HG02678 (cell line): ENCODE measurements at regions not wholly inside any gene's neighbourhood (a gene's known extent, or its start where the extent isn't known, plus 50 kb on each side); places are given as distances from the start of the nearest gene placed in this dataset.

Experiments used
- ATAC-seq: cut with Tn5 transposase; IDR thresholded peaks from one replicate; pipeline ENCODE4 v1.9.1; 2021; ENCODE audit warnings: mild to moderate bottlenecking, moderate library complexity; ENCODE audit not compliant: unreplicated experiment

- ATAC-seq: no peak
Measured at GRCh38 chr6:167573461-167574215, 248.8 kb downstream of the TTLL2 start.

DNA sequence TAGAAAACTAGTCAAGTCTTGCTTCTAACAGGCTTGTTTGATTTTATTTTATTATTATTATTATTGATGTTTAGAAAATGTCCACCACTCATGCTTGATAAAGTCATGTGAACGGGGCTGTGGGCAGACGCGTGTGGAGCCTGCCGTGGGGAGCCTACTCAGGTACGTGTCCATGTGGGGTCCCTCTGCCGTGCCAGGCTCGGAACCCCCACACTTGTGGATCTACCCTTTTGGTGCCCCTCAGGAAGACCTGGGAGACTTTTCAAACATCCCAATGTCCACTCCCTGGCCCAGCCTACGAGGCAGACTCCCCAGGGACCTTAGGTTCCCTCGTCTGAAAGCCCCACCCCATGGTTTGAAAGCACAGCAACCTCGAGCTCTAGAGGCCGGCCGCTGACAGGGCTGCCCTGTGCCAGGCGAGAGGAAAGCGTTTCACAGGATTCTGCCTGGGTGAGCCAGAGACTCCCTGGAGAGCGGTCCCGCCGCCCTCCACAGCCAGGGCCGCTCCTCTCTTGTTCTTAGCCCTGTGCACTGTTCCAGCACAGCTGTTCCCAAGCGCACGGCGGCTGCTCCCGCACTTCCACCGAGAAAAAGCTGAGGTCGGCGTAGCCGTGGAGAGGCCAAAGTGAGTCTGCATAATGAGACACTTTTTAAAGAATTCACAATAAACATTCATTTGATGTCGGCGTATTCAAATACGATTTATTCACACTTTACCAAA lies 249.7 kb downstream of the TTLL2 start:
- no peak for ATAC-seq

DNA sequence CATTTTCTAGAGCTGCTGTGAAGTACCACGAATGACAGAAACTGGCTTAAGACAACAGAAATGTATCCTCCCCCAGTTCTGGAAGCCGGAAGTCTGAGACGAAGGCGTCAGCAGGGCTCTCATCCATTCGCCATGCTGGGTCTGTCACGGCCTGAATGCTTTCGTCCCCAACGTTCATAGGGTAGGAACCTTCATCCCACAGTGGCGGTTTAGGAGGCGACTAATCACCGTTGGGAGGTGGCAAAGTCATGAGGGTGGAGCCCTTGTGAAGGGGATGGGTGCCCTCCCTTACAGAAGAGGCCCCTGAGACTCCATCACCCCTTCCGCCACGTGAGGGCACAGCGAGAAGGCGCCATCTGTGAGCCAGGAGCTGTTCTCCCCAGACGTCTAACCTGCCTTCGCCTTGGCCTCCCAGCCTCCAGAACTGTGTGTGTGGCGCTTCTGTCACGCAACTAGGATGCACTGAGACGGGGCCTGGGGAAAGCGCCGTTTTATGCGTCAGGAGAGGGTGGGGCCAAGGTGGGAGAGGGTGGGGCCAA lies 250.3 kb downstream of the TTLL2 start:
- no peak for ATAC-seq

GRCh38 chr6:167576050-167576741 lies 250.5 kb upstream of the AFDN start:
- no peak for ATAC-seq

- ATAC-seq: no peak
Measured at GRCh38 chr6:167576828-167577503, 249.7 kb upstream of the AFDN start.

DNA sequence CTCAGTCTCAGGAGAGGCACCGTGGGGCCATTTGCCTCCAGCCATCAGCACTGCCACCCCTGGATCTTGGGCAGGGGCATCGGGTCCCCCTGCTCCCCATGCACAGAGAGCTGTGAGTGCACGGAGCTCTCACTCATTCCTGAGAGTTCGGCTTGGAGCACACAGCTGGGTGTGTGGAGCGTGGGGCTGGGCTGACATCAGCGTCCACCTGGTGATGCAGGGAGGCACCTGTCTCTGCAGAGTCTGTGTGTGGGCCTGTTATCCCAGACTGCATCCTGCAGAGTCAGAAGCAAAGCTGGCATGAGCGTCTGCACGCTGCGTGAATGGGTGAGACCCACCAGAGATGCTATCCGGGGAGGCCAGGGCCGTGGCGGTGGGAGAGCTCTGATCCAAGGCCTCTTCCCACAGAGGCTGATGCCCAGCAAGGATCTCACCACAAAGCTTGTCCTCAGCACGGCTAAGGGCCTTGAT lies 248.8 kb upstream of the AFDN start:
- no peak for ATAC-seq

- no peak for ATAC-seq
Measured at GRCh38 chr6:167578371-167578901, 248.3 kb upstream of the AFDN start.

DNA sequence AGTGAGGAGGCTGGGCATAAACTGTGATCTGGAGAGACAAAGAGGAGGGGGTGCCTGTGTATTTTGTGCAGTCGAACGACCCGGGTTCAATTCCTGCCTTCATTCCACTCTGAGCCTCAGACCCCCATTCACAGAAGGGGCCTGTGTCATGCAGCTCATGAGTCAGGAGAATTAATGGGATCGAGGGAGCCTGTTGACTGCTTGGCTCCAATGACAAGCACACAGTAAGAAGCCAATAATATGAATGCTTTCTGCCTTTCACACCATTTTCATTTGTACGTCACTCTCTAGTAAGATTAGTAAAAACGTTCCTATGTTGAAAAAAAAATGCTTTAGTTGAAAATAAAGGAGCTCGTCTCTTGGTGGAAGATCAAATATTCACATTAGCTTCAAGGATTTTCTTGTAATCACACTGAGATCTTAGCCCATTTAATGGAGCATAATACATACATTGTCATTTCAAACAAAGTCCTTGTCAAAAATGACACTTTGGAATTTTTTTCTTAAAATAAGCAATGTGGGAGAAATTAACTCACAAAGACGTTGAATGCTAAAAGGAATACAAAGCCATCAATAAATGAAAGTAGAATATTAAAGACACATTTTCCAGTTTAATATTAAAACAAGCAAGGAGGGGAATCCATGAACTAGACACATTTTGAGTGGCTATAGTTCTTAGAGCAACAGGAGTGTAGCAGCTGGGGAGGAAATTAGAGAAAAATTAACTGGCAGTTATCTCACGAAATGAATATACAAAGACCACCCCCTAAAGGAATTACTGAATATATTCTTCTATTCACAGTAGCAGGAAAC lies 246.7 kb upstream of the AFDN start:
- ATAC-seq: no peak

DNA sequence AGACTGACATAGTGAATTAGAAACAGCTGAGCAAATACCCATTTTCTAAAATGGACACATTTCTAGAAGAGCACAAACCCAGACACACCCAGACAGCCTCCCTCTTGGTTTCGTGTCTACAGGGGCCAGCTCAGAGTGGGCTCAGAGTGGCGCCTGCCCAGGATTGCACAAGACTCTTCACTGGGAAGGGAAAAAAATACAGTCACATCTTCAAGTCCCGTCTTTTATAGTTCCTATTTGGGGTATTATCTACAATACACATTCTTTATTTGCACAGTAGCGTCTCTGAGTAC lies 246.1 kb upstream of the AFDN start:
- no peak for ATAC-seq

DNA sequence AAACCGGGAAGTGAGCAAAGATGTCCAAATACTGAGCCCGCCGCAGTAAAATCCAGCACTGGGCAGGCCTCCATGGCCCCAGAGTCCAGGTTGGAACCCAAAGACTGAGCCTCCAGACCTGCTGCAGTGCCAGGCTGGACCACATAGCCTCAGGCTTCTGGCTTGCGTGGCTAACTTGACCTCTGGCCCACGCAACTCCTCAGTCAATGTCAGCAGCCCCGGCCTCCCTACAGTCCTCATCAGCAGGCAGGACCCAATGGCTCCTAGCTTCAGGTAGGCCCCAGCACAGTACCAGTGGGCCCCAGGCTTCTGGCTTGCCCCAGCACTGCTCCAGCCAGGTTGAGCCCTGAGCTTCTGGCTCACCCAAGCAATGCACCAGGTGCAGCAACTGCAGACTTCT lies 245.1 kb upstream of the AFDN start:
- ATAC-seq: no peak

DNA sequence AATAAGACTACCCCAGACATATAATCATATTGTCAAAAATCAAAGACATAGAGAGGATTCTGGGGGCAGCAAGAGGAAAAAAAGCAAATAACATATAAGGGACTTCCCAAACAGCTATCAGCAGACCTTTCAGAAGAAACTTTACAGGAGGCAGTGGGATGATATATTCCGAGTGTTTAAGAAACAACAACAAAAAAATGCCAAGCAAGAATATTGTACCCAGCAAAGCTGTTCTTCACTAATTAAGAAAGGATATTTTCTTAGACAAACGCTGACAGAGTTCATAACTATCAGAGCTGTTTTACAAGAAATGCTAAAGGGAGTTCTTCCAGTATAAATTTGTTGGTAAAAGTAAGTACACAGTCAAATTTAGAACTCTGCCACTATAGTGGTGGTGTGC lies 243.3 kb upstream of the AFDN start:
- no peak for ATAC-seq

GRCh38 chr6:167588181-167588919 lies 238.4 kb upstream of the AFDN start:
- ATAC-seq: no peak

- ATAC-seq: no peak
Measured at GRCh38 chr6:167588920-167589614, 237.6 kb upstream of the AFDN start.

GRCh38 chr6:167589615-167589940 lies 237.1 kb upstream of the AFDN start:
- ATAC-seq: no peak

DNA sequence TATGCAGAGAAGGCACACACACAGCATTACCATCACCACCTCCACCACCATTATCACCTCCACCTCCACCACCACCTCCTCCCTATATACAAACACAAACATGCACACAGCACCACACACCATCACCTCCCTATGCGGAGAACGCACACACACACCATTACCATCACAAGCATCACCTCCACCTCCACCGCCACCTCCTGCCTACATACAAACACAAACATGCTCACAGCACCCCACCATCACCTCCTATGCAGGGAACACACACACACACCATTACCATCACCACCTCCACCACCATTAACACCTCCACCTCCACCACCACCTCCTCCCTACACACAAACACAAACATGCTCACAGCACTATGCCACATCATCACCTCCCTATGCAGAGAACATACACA lies 236.5 kb upstream of the AFDN start:
- no peak for ATAC-seq
